AG04450 (cell line): ENCODE measurements at regions not wholly inside any gene's neighbourhood (a gene's known extent, or its start where the extent isn't known, plus 50 kb on each side); places are given as distances from the start of the nearest gene placed in this dataset.

Experiments used
- CTCF ChIA-PET: fragments of 300-600, 350-600 bp; formaldehyde crosslinking; extraction: SDS; loops from one replicate; lab custom pipeline; 2022; ENCODE audit warnings: antibody characterized with exemption, inconsistent platforms; lab: Charles Lee
- POLR2A ChIA-PET: fragments of 350-600 bp; formaldehyde crosslinking; extraction: SDS; loops from one replicate; lab custom pipeline; 2021; ENCODE audit warnings: antibody characterized with exemption, inconsistent platforms; lab: Yijun Ruan, JAX
- DNase-seq: peaks from one replicate; pipeline ENCODE4 v3.0.0-alpha.2; 2011; ENCODE audit warnings: low read depth, low spot score
- H3K27ac ChIP-seq: one replicate; pipeline ENCODE4 v1.5.1; 2012; ENCODE audit warnings: low read depth, low read length, control low read depth
- H3K27me3 ChIP-seq: one replicate; pipeline ENCODE4 v1.6.0; 2012; ENCODE audit warnings: low read length; ENCODE audit not compliant: control insufficient read depth, insufficient read depth
- H3K4me3 ChIP-seq: 2 replicates; pipeline ENCODE4 v1.5.1; 2011; ENCODE audit warnings: mild to moderate bottlenecking, low read depth, low read length, control low read depth
- H3K9me3 ChIP-seq: 2 replicates; pipeline ENCODE4 v1.5.1; 2012; ENCODE audit warnings: low read length; ENCODE audit not compliant: control insufficient read depth, insufficient read depth
- CTCF ChIP-seq: IDR thresholded peaks from 2 replicates; pipeline ENCODE4 v1.5.1; 2011; ENCODE audit warnings: low read depth, low read length, control low read depth, inconsistent platforms

- CTCF ChIA-PET = interaction anchor here (0.6 to 1.4 kb wide), 3 partner anchors 9 to 128 kb away, joined by 4 to 6 read pairs (median 4); no protein-coding TSS in a partner anchor
- Histone ChIP-seq H3K27ac (no peak overlapping the region), H3K4me3 (no peak overlapping the region), H3K9me3 (no peaks in the 10 kb centered on the region), H3K27me3 (no peaks in the 10 kb centered on the region)
- POLR2A ChIA-PET = no interaction called here
- TF ChIP-seq CTCF = no peak
- DNase-seq = no peak
These were observed 58.8 kb upstream of the MAMDC2 start for GRCh38 chr9:69984831-69985230.

GRCh38 chr9:69985971-69986370 is 57.7 kb upstream of the MAMDC2 start:
- Histone ChIP-seq H3K27ac (no peak overlapping the region), H3K4me3 (no peak overlapping the region), H3K9me3 (no peaks in the 10 kb centered on the region), H3K27me3 (no peaks in the 10 kb centered on the region)
- POLR2A ChIA-PET = no interaction called here
- CTCF ChIA-PET = interaction anchor here (1.4 kb wide), 1 partner anchor 126 kb away, joined by 6 read pairs; no protein-coding TSS in a partner anchor
- no peak for DNase-seq
- TF ChIP-seq CTCF = no peak

GRCh38 chr9:69986970-69987369 is 56.7 kb upstream of the MAMDC2 start:
- H3K27ac ChIP-seq = no peak overlapping the region
- no peaks in the 10 kb centered on the region for H3K27me3 ChIP-seq
- no peaks in the 10 kb centered on the region for H3K9me3 ChIP-seq
- POLR2A ChIA-PET = no interaction called here
- DNase-seq = no peak
- no peak overlapping the region for H3K4me3 ChIP-seq
- CTCF ChIA-PET = interaction anchor here (0.6 kb wide), 1 partner anchor 435 kb away, joined by 3 read pairs; no protein-coding TSS in a partner anchor
- TF ChIP-seq CTCF = no peak

GRCh38 chr9:69987457-69987856 is 56.2 kb upstream of the MAMDC2 start:
- H3K9me3 ChIP-seq = no peaks in the 10 kb centered on the region
- POLR2A ChIA-PET = no interaction called here

GRCh38 chr9:69993110-69993509 is 50.5 kb upstream of the MAMDC2 start:
- Histone ChIP-seq H3K27me3 (no peaks in the 10 kb centered on the region), H3K27ac (no peak overlapping the region), H3K4me3 (no peak overlapping the region), H3K9me3 (no peaks in the 10 kb centered on the region)
- no peak for DNase-seq
- TF ChIP-seq CTCF = no peak
- ChIA-PET CTCF (no interaction called here), POLR2A (no interaction called here)

More at GRCh38 chr9:69987457-69987856, 56.2 kb upstream of the MAMDC2 start:
- no peak for TF ChIP-seq CTCF
- CTCF ChIA-PET = no interaction called here
- no peak for DNase-seq
- Histone ChIP-seq H3K4me3 (no peak overlapping the region), H3K27me3 (no peaks in the 10 kb centered on the region), H3K27ac (no peak overlapping the region)
